ENCODE measurements at regions not wholly inside any gene's neighbourhood (a gene's known extent, or its start where the extent isn't known, plus 50 kb on each side); places are given as distances from the start of the nearest gene placed in this dataset.

DNA sequence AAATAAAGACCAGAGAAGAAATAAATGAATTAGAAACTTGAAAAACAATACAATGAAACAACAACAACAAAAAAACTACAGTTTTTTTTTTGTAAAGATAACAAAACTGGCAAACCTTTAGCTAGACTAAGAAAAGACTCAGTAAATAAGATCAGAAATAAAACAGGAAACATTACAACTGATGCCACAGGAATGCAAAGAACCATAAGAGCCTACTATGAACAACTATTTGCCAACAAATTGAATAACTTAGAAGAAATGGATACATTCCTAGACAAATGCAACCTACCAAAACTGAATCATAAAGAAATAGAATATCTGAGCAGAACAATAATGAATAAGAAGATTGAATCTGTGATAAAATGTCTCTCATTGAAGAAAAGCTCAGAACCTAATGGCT, 742.0 kb downstream of the ADGRL2 start:
- Histone ChIP-seq H3K9ac (ENCODE audit: low read depth, low read length) (no peak overlapping the region), H2BK20ac (ENCODE audit: low read depth, low read length) (no peak overlapping the region), H4K8ac (ENCODE audit: low read depth in 2 of 2, low read length in 2 of 2) (no peak overlapping the region), H3K9me3 (ENCODE audit: control insufficient read depth, insufficient read depth, low read length) (peaks cover 4% of the 10 kb centered on the region), H3K4me3 (ENCODE audit: insufficient read depth, low read depth, low read length) (no peak overlapping the region), H3K27me3 (ENCODE audit: control insufficient read depth, insufficient read depth, low read length) (no peaks in the 10 kb centered on the region), H3K23ac (ENCODE audit: low read depth, low read length) (no peak overlapping the region), H2BK5ac (ENCODE audit: low read depth, low read length, poor library complexity, severe bottlenecking) (no peak overlapping the region), H3K4me1 (ENCODE audit: control insufficient read depth, insufficient read depth, low read length) (no peaks in the 10 kb centered on the region), H3K18ac (ENCODE audit: low read depth, low read length) (no peak overlapping the region), H3K14ac (replicated peaks; ENCODE audit: low read depth, low read length) (no peak overlapping the region), H4K5ac (ENCODE audit: low read depth, low read length) (no peak overlapping the region), H2BK120ac (ENCODE audit: low read depth, low read length) (no peak overlapping the region), H3K27ac (ENCODE audit: insufficient read depth, low read length) (no peak overlapping the region), H4K20me1 (ENCODE audit: insufficient read depth, low read length) (no peaks in the 10 kb centered on the region), H3K56ac (ENCODE audit: extremely low read depth, insufficient read depth, low read length) (no peak overlapping the region), H4K91ac (ENCODE audit: insufficient read depth, low read depth, low read length) (no peak overlapping the region), H3K9me1 (ENCODE audit: insufficient read depth, low read length) (no peaks in the 10 kb centered on the region), H2BK15ac (ENCODE audit: low read depth, low read length) (no peak overlapping the region), H3K79me1 (ENCODE audit: low read depth in 1 of 2, low read length in 2 of 2) (no peaks in the 10 kb centered on the region), H2AK9ac (replicated peaks; ENCODE audit: low read depth, low read length, poor library complexity) (no peak overlapping the region), H3K4me2 (ENCODE audit: low read depth, low read length) (no peak overlapping the region), H2AK5ac (ENCODE audit: low read depth, low read length) (no peak overlapping the region), H3K36me3 (ENCODE audit: control insufficient read depth, insufficient read depth, low read length) (no peaks in the 10 kb centered on the region), H3K4ac (ENCODE audit: low read depth, low read length) (no peak overlapping the region), H2AFZ (replicated peaks; ENCODE audit: low read length, poor library complexity) (no peak overlapping the region)
- dilution Hi-C loops (cut with HindIII; ENCODE audit: low sequenced_read_pairs, unreplicated experiment) (no loop called here), intact Hi-C loops (cut with micrococcal nuclease) (no loop called here), in situ Hi-C loops (cut with MboI; ENCODE audit: low sequenced_read_pairs) (no loop called here)
- no peak for DNase-seq
- no TSS peak for BruUV-seq (replicated peaks)
- no peak for TF ChIP-seq RCOR1 (IDR thresholded peaks at IDR 0.05; ENCODE audit: insufficient replicate concordance, low read length)
- no peak for TF ChIP-seq POLR2A (IDR thresholded peaks at IDR 0.05; ENCODE audit: low read depth, low read length)
- TF ChIP-seq CTCF (conservative IDR thresholded peaks at IDR 0.05; ENCODE audit: low read depth, low read length) = no peak
- no peak for TF ChIP-seq MXI1 (IDR thresholded peaks at IDR 0.05; ENCODE audit: borderline replicate concordance, low read depth, low read length)
- TF ChIP-seq CHD1 (IDR thresholded peaks at IDR 0.05; ENCODE audit: low read depth, low read length) = no peak
- no peak for TF ChIP-seq MAFK (IDR thresholded peaks at IDR 0.05; ENCODE audit: low read depth, low read length)
- TF ChIP-seq MAZ (IDR thresholded peaks at IDR 0.05; ENCODE audit: borderline replicate concordance, low read depth, low read length) = no peak
- TF ChIP-seq FOS (IDR thresholded peaks at IDR 0.05; ENCODE audit: low read depth, low read length) = no peak
- TF ChIP-seq RAD21 (IDR thresholded peaks at IDR 0.05; ENCODE audit: low read length) = no peak
- no peak for TF ChIP-seq ELK1 (IDR thresholded peaks at IDR 0.05; ENCODE audit: borderline replicate concordance, low read depth, low read length)
- TF ChIP-seq SMC3 (IDR thresholded peaks at IDR 0.05; ENCODE audit: low read depth, low read length) = no peak
- TF ChIP-seq RFX5 (IDR thresholded peaks at IDR 0.05; ENCODE audit: low read depth, low read length) = no peak
- no peak for TF ChIP-seq NFE2L2 (IDR thresholded peaks at IDR 0.05; ENCODE audit: low read depth, low read length)
- TF ChIP-seq BHLHE40 (IDR thresholded peaks at IDR 0.05; ENCODE audit: low read depth, low read length) = no peak
- TF ChIP-seq, protein P1, sequence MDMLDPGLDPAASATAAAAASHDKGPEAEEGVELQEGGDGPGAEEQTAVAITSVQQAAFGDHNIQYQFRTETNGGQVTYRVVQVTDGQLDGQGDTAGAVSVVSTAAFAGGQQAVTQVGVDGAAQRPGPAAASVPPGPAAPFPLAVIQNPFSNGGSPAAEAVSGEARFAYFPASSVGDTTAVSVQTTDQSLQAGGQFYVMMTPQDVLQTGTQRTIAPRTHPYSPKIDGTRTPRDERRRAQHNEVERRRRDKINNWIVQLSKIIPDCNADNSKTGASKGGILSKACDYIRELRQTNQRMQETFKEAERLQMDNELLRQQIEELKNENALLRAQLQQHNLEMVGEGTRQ (IDR thresholded peaks at IDR 0.05; ENCODE audit: low read depth, low read length) = no peak
- ATAC-seq (ENCODE audit: low read depth) = no peak
- POLR2A ChIA-PET (ENCODE audit: unreplicated experiment) = no interaction called here
- CTCF ChIA-PET = interaction anchor here (0.6 kb wide), 1 partner anchor 176 kb away, joined by 3 read pairs; no protein-coding TSS in a partner anchor
